Ascending aorta (tissue), 2 donors: ENCODE measurements at regions not wholly inside any gene's neighbourhood (a gene's known extent, or its start where the extent isn't known, plus 50 kb on each side); places are given as distances from the start of the nearest gene placed in this dataset.

Experiments
- DNase-seq, 2 donors: peaks; one replicate each; pipeline ENCODE4 v3.0.0-alpha.2; 2019; ENCODE audit warnings: low spot score in 2 of 2
- H3K27ac ChIP-seq, 2 donors: fragments of 200-600 bp; sonication (generic); one replicate each; pipeline ENCODE4 v1.5.1; 2016 to 2017; ENCODE audit warnings: mild to moderate bottlenecking in 1 of 2
- H3K27me3 ChIP-seq: fragments of 200-600 bp; sonication (generic); one replicate; pipeline ENCODE4 v1.5.1; 2017
- H3K36me3 ChIP-seq, 2 donors: fragments of 200-600 bp; sonication (generic); one replicate each; pipeline ENCODE4 v1.5.1; 2016
- H3K4me1 ChIP-seq, 2 donors: fragments of 200-600 bp; sonication (generic); one replicate each; pipeline ENCODE4 v1.5.1; 2016 to 2017; ENCODE audit warnings: mild to moderate bottlenecking in 1 of 2
- H3K4me3 ChIP-seq, 2 donors: fragments of 200-600 bp; sonication (generic); one replicate each; pipeline ENCODE4 v1.5.1; 2016 to 2017; ENCODE audit warnings: mild to moderate bottlenecking in 1 of 2
- H3K9me3 ChIP-seq, 2 donors: fragments of 200-600 bp; sonication (generic); one replicate each; pipeline ENCODE4 v1.5.1; 2016
- intact Hi-C: fragments of 100-400 bp; cut with DNase I; formaldehyde crosslinking; loops from one replicate; pipeline ENCODE4 v1.15.1; 2023
- TF ChIP-seq, protein P1 (sequence below), 3 experiments: fragments of 200-600 bp in 2 of 3; fragments of 450-650 bp in 1 of 3; sonication (generic) in 2 of 3; IDR thresholded peaks; one replicate each; pipeline ENCODE4 v1.5.1; 2016 to 2019; ENCODE audit warnings: antibody characterized with exemption in 3 of 3, mild to moderate bottlenecking in 1 of 3, moderate library complexity in 1 of 3

DNA sequence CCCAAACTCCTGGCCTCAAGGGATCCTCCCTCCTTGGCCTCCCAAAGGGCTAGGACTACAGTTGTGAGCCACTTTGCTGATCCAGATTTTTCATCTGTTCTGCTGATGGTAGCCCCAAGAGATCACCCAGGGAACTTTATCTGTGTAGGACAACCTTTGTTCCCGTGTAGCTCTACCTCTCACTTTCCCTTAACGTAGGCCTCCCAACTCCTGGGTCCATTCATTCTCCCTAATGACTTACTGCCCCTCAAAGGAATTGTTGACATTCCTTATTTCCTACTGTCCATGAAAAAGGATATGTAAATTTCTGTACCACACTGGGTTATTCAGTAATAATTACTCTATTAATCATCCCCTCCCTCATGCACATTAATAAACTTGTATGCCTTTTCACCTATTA lies 51.0 kb upstream of the PHF24 start:
- intact Hi-C loops: no loop called here

DNA sequence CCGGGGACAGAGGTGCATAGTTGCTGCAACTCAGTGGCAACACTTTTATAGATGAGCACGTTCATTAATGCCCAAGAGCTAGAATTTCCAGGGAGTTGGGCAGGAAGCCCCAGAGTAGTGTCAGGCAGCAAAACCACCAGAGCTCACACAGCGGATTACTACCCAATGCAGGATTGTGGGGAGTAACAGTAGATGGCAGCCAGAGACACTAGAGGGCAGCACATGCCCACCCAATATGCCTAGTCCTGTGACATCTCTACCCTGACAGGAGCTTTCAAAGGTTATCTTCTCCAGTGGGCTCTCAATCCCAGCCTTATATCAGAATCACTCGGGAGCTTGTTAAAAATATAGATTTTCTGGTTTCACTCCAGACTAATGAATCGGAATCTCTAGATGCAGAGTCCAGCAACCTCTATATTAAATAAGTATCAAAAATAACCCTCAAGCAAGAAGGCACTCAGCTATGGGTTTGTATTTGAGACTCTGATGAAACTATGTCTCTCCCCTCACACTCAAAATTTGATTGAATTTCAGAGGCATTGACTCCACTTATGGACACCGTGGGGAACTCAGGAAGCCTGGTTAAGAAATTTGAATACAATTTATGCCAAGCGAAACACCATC lies 58.4 kb upstream of the PHF24 start:
- Histone ChIP-seq H3K36me3 (no peaks in the 10 kb centered on the region), H3K27me3 (no peaks in the 10 kb centered on the region), H3K4me1 (no peaks in the 10 kb centered on the region), H3K27ac (no peak overlapping the region), H3K4me3 (no peak overlapping the region), H3K9me3 (no peaks in the 10 kb centered on the region)
- DNase-seq: peak in 1 of 2 donors; percentile 83
- TF ChIP-seq, protein P1, sequence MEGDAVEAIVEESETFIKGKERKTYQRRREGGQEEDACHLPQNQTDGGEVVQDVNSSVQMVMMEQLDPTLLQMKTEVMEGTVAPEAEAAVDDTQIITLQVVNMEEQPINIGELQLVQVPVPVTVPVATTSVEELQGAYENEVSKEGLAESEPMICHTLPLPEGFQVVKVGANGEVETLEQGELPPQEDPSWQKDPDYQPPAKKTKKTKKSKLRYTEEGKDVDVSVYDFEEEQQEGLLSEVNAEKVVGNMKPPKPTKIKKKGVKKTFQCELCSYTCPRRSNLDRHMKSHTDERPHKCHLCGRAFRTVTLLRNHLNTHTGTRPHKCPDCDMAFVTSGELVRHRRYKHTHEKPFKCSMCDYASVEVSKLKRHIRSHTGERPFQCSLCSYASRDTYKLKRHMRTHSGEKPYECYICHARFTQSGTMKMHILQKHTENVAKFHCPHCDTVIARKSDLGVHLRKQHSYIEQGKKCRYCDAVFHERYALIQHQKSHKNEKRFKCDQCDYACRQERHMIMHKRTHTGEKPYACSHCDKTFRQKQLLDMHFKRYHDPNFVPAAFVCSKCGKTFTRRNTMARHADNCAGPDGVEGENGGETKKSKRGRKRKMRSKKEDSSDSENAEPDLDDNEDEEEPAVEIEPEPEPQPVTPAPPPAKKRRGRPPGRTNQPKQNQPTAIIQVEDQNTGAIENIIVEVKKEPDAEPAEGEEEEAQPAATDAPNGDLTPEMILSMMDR (IDR thresholded peaks at IDR 0.05): peak; percentile 76 to 84 (median 79)
- intact Hi-C loops: loop anchor here (1.0 to 10.0 kb wide), 5 partner anchors 86 to 575 kb away; partner anchors contain the start of gene PIGO

More for the DNA sequence above, 51.0 kb upstream of the PHF24 start:
- Histone ChIP-seq H3K4me1 (no peaks in the 10 kb centered on the region), H3K27me3 (peaks cover 5% of the 10 kb centered on the region), H3K9me3 (no peaks in the 10 kb centered on the region), H3K4me3 (no peak overlapping the region), H3K27ac (no peak overlapping the region), H3K36me3 (no peaks in the 10 kb centered on the region)
- TF ChIP-seq, protein P1 (IDR thresholded peaks at IDR 0.05): no peak
- DNase-seq: no peak

DNA sequence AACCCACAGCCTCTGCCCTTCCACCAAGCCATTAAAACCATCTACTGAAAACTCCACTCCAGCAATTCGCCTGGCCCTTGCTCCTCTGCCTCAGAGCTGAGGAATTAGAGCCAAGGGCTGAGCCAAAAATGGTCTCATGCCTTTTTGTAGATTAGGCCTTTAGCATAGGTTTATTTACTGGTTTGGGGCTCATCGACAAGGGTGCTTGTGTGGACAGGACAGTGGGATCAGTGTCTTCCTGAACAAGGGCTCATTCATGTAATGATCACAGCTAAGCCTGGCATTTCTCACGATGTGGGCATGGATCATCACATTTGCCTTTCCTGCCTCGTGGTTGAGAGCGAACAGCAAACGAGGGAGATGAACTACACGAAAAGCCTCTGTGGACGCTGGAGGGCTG lies 59.2 kb upstream of the PHF24 start:
- DNase-seq: no peak
- H3K27me3 ChIP-seq: no peaks in the 10 kb centered on the region
- intact Hi-C loops: loop anchor here (1.0 to 10.0 kb wide), 5 partner anchors 86 to 576 kb away; partner anchors contain the start of gene PIGO
- H3K27ac ChIP-seq: no peak overlapping the region
- no peaks in the 10 kb centered on the region for H3K9me3 ChIP-seq
- TF ChIP-seq, protein P1 (IDR thresholded peaks at IDR 0.05): no peak
- H3K36me3 ChIP-seq: no peaks in the 10 kb centered on the region
- H3K4me3 ChIP-seq: no peak overlapping the region
- H3K4me1 ChIP-seq: no peaks in the 10 kb centered on the region

DNA sequence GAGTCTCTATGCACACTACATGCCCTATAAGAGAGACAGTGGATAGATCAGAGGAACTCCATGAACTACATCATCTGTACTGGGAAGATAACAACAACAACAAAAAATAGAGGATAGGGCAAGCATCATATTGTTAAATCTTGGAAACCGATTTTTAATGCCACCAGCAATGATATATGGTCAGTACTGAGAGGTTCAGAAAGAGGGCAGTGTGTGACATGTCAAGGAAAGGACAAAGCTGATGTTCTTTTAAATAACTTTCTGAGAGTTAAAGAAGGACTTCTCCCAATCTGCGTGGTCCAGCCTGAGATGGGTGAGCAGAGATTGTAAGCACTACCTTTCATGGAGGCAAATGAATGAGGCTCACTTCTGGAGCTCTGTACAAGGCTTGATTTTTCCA lies 62.0 kb upstream of the PHF24 start:
- H3K4me1 ChIP-seq: no peaks in the 10 kb centered on the region
- no peak overlapping the region for H3K4me3 ChIP-seq
- no peak for DNase-seq
- intact Hi-C loops: loop anchor here (10.0 kb wide), 1 partner anchor 579 kb away; no protein-coding TSS in a partner anchor
- no peaks in the 10 kb centered on the region for H3K9me3 ChIP-seq
- no peaks in the 10 kb centered on the region for H3K36me3 ChIP-seq
- TF ChIP-seq, protein P1 (IDR thresholded peaks at IDR 0.05): peak in 1 of 3 experiments; percentile 26
- H3K27me3 ChIP-seq: no peaks in the 10 kb centered on the region
- H3K27ac ChIP-seq: no peak overlapping the region

DNA sequence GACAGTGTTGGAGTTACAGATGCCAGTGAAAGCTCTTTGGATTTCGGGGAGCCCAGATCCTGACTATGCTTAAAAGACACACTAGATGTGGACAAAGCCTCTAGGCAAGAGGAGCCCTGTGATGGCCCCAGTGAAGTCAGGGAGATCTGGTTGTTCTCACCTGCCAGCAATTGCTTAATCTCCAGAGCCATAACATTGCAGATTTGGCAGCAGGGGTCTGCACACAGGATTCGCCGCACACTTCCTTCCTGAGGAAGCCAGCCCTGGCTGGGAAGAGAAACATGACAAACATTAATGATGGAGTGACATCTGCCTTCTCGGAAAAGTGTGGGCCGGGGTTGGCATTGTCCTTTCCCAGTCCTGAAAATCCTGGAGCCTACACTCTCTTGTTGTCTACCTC lies 65.2 kb upstream of the PHF24 start:
- H3K9me3 ChIP-seq: no peaks in the 10 kb centered on the region
- no peak overlapping the region for H3K27ac ChIP-seq
- intact Hi-C loops: loop anchor here (10.0 kb wide), 1 partner anchor 582 kb away; no protein-coding TSS in a partner anchor
- no peaks in the 10 kb centered on the region for H3K27me3 ChIP-seq
- H3K4me1 ChIP-seq: no peaks in the 10 kb centered on the region
- DNase-seq: no peak
- TF ChIP-seq, protein P1 (IDR thresholded peaks at IDR 0.05): no peak
- no peak overlapping the region for H3K4me3 ChIP-seq
- no peaks in the 10 kb centered on the region for H3K36me3 ChIP-seq
